GM18873 (cell line): ENCODE measurements at regions not wholly inside any gene's neighbourhood (a gene's known extent, or its start where the extent isn't known, plus 50 kb on each side); places are given as distances from the start of the nearest gene placed in this dataset.
"Not testable (repeated sequence)": the region's sequence is repeated elsewhere in the genome, so short reads cannot be mapped to it uniquely, and the experiment has no call there.

Experiments used
- ATAC-seq: cut with Tn5 transposase; IDR thresholded peaks from one replicate; pipeline ENCODE4 v1.9.1; 2021; ENCODE audit warnings: mild to moderate bottlenecking, moderate library complexity, moderate number of reproducible peaks; ENCODE audit not compliant: unreplicated experiment, low FRiP score

DNA sequence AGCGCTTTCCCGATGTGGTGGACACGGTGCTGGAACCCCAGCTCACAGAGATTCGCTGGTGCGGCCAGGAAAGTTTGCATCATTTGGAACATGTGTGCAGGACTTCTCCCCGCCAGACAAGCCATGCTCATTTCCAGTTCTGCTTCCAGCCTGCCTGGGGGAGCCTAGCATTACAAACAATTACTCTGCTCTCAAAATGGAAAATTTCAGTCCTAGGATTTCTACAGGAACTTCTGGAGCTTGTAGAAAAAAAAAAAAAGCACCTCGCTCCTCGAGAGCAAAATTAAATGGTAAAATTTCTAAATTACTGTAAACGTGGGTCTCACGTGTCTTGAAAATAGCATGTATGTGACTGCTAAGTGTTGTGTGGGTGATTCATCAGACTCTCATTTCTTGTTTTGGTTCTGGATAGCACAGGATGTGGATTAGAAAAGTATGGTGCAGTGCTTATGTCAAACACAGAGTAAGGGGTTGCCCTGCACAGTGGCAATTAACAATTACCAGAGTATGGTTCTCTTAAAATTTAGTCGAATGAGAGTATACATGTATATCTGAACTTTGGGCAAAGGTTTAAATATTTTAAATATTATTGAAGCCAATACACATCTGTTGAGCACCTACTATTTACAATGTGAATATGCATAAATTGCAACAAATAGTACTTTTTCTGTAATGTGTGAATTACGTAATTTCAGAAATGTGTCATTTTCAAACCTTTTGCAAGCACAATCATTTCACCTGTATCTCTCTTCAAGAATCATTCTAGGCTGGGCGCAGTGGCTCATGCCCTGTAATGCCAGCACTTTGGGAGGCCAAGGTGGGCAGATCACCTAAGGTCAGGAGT lies 61.8 kb upstream of the PTGFRN start:
- ATAC-seq = no peak

DNA sequence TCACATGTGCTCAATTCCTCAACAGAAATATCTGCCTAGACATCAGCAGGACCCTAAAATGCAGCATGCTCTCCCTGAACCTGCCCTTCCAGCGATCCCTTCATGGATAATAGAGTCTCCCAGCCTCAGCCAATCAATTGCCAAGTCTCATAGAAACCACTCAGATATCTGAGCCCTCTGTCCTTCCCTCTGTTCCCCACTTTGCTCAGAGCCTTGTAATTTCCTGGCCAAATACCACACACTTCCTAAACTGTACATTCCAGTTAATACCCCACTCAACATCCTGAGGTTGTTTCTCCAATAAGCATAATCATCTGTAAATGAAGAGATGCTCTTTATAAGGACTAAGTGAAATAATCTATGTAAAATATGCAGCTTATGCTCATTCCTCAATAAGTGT lies 59.3 kb upstream of the PTGFRN start:
- ATAC-seq = no peak

DNA sequence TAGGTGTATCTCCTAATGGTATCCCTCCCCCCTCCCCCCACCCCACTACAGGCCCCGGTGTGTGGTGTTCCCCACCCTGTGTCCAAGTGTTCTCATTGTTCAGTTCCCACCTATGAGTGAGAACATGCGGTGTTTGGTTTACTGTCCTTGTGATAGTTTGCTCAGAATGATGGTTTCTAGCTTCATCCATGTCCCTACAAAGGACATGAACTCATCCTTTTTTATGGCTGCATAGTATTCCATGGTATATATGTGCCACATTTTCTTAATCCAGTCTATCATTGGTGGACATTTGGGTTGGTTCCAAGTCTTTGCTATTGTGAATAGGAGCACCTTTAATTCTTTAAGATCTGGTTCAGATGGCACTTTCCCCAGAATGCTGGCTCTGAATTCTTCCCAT lies 58.5 kb upstream of the PTGFRN start:
- not testable (repeated sequence) for ATAC-seq

- no peak for ATAC-seq
These were observed 57.9 kb upstream of the PTGFRN start for GRCh38 chr1:116851846-116852245.

DNA sequence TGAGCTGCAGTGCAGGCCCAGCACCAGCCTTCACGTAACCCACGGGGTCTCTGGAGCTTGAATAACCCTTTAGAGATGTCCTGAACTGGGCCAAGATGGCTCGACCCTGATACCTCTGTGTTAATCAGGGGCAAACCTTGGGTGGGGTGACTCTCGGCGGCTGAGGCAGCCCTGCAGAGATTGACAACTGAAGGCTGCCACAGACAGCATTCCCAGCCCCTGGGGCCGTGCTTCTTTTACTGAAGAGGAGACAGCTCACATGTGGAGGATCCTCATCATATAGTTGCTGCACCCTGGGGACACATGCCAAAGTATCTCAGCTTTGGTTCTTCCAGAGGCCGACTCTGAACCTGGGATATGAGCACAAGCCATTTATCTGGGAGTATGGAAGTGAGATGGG lies 57.3 kb upstream of the PTGFRN start:
- ATAC-seq = no peak

GRCh38 chr1:116852910-116853309 lies 56.8 kb upstream of the PTGFRN start:
- no peak for ATAC-seq

- no peak for ATAC-seq
These were observed 55.9 kb upstream of the PTGFRN start for GRCh38 chr1:116853680-116854402.

DNA sequence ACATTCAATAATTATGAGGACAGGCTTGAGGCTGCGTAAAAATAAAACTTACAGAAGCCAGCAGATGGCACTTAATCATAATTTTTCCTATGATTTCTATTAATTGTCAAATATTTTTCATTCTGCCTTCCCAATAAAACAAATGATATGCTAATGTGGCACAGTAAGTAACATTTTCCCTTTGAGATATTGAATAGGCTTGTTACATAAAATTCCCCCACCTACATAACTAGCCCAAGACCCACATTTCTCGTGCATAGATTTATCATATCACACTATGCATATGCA lies 55.4 kb upstream of the PTGFRN start:
- ATAC-seq = no peak

GRCh38 chr1:116854716-116855115 lies 55.0 kb upstream of the PTGFRN start:
- no peak for ATAC-seq

- ATAC-seq = no peak
These were observed 54.5 kb upstream of the PTGFRN start for GRCh38 chr1:116855191-116855619.

- no peak for ATAC-seq
These were observed 53.9 kb upstream of the PTGFRN start for GRCh38 chr1:116855773-116856201.

DNA sequence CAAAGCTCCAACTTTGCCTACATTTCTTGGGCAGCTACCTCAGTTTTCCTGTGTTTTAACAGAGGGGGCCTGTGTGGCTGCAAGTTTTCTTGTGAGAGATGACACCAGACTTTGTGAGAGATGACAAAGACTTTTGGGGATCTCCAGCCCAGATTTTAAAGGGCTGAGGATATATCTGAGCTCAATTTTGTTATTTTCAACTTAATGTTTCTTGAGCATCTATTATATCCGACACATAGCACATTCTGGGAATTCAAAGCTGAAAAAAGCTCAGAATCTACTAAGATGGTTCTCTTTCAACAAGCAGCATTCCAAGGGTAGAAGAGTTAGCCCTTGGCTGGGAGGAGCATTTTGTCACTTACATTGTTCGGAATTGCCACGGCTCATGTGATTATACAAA lies 53.4 kb upstream of the PTGFRN start:
- ATAC-seq = no peak

- no peak for ATAC-seq
These were observed 52.6 kb upstream of the PTGFRN start for GRCh38 chr1:116857092-116857491.
